ENCODE measurements at regions not wholly inside any gene's neighbourhood (a gene's known extent, or its start where the extent isn't known, plus 50 kb on each side); places are given as distances from the start of the nearest gene placed in this dataset.

DNA sequence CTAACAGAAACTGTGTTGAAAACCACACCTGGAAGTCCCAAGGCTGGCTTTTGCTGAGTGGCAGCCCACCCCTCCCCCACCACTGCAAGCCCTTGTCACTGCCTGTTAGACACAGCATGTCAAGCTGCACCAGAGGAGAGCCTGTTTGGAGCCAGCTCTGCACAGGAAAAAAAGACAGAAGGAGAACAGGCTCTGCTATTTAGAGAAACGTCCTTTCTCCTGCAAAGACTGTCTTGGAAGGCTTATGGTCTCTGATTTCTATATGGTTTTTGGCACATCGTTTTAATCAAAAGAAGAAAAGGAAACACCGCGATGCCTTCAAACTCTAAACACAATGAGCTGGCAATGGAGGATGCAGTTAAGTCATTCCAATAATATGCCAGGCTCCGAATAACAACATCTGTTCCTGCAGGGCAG is 275.5 kb downstream of the MAP2K4 start:
- DNase-seq: no peak

DNA sequence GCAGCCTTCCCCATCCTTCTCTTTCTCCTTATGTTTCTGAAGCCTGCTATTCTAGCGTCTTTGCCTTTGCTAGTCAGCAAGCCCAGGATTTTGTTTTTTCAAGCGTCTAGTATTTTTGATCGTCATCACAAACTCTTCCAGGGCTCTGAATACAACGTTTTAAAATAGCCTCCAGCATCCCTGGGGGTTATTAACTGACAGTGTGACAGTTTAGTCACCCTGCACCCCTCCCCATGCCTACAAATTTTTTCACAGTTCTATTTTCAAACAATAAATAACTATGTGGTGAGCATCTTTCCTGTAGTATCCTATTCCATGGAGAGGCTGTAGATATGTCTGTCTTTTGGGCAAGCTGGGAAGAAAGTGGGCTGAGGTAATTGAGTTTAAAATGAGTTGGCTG is 280.9 kb downstream of the MAP2K4 start:
- no peak for DNase-seq

- DNase-seq: no peak
These were observed 282.0 kb downstream of the MAP2K4 start for GRCh38 chr17:12302711-12303110.

DNA sequence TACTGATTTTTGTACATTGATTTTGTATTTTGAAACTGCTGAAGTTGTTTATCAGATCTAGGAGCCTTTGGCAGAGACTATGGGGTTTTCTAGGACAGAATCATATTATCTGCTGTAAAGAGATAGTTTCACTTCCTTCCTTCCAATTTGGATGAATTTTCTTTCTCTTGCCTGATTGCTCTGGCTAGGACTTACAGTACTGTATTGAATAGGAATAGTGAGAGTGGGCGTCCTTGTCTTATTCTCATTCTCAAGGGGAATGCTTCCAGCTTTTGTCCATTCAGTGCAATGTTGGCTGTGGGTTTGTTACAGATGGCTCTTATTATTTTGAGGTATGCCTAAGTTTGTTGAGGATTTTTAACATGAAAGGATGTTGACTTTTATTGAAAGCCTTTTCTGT is 290.1 kb downstream of the MAP2K4 start:
- no peak for DNase-seq

DNA sequence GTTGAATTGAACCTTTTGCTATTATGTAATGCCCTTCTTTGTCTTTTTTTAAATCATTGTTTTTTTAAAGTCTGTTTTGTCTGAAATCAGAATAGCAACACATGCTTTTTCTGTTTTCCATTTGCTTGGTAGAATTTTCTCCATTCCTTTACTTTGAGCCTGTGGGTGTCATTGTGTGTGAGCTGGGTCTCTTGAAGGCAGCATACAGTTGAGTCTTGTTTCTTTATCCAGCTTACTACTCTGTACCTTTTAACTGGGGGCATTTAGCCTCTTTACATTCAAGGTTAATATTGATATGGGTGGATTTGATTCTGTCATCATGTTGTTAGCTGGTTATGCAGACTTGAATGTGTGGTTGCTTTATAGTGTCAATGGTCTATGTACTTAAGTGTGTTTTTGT is 292.0 kb downstream of the MAP2K4 start:
- no peak for DNase-seq

GRCh38 chr17:12313786-12314185 is 293.1 kb downstream of the MAP2K4 start:
- no peak for DNase-seq

- DNase-seq: no peak
These were observed 295.3 kb downstream of the MAP2K4 start for GRCh38 chr17:12316021-12316420.

- DNase-seq: no peak
These were observed 298.0 kb downstream of the MAP2K4 start for GRCh38 chr17:12318571-12319266.

GRCh38 chr17:12320286-12320685 is 299.6 kb downstream of the MAP2K4 start:
- no peak for DNase-seq

GRCh38 chr17:12328204-12328603 is 307.5 kb downstream of the MAP2K4 start:
- no peak for DNase-seq

DNA sequence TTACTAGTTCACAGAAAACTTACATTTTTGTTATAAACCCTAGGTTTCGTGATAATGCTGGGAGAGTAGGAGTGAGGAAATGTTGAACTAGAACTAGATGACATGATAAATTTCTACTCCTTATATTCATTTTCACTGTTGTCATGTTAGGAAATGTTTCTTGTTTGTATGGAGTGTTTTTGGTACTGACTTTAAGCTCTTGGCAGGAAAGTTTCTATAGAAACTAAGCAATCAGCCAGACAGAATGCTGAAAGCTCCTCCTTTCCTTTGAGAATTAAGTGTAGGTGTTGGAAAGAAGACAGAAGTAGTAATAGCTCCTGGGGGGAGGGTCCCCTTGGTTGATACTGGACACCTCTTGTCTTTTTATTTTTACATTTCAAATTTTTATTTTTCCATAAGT is 309.8 kb downstream of the MAP2K4 start:
- no peak for DNase-seq

GRCh38 chr17:12341328-12341727 is 320.7 kb downstream of the MAP2K4 start:
- DNase-seq: no peak

GRCh38 chr17:12342161-12342560 is 321.5 kb downstream of the MAP2K4 start:
- no peak for DNase-seq

DNA sequence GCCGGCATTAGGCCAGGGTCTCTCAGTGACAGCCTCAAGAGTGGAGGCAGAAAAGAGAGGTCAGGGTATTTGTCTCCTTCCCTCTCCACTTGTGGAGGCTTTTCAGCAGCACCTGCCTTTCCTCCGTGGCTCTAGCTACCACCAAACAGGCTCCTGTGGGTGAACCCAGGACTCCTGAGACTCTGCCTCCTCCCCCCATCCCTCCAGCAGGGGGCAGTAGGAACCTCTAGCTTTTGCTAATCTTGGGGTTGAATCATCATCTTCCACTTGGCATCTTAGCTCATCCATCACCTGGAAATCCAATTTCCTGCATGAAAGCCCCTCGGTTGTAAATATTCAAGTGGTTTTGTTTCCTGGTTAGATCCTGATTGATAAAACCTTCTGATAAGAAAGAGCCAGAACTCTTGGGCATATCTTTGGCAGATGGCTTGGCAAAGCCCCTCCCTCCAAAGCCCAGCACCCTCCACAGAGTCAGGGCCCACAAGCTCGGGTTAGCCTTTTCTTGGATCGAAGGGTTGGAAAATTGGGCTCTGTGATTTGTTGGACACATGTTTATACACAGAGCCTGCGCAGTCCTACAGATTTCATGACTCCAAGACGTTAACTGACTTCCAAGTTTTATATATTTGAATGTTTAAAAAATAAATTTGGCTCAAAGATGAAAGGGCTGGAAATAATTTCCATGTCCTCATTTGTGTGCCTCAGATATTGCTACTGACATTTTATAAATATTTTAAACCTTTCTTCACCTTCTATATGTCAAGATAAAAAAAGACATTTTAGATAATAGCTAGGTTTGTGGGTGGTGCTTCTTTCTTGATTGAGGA is 322.1 kb downstream of the MAP2K4 start:
- no peak for DNase-seq

DNA sequence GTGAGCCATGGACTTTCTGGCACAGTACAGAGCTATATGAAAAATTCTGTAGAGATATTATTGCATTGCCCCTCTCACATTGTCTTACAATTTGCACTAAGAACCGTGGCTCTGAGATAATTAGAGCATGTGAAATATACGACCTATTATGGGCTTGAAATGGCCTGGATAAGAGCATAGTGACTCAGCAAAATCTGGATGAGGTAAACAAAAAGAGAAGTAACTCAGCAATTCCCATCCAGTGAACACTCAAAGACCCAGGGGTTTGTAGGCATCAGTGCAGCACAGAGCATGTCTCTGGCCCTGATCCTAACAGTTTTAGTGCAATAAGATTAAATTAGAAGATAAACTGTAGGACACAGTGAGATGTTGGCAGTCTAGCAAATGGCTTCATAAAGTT is 317.2 kb upstream of the MYOCD start:
- no peak for DNase-seq

DNA sequence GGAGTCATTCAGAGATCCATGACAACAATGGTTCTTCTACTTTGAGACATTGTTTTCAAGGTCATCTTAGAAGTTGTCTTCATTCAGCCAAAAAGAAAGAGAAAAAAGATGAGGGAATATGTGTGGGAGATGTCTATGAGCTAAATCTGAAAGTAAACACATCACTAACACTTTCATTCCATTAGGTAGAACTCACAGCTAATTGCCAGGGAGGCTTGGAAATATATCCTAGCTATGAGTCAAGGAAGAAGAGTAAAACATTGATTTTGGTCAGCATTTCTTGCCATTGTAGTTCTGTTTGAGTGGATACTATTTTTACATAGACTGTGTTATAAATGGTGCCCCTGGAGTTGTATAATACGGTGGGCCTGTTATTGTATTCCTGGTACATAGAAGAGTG is 316.4 kb upstream of the MYOCD start:
- DNase-seq: no peak

GRCh38 chr17:12352127-12352526 is 313.6 kb upstream of the MYOCD start:
- DNase-seq: no peak

DNA sequence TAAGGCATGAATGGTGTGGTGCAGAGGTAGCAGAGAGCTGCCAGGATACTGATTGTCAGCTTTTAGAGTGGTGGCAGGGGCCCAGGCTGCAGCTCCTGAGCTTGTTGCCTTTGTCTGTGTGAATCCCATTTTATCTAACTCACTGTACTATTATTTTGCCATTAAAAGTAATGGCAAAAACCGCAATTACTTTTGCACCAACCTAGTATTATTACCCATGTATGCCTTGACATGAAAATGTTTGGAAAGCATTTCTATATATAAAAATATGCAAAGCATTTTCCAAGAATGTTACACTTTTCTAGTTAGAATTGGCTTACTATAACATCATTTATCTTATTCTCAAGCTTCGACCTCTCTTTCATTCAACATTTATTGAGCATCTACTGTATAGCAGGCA is 308.1 kb upstream of the MYOCD start:
- DNase-seq: no peak

GRCh38 chr17:12358477-12358876 is 307.2 kb upstream of the MYOCD start:
- DNase-seq: no peak

- DNase-seq: no peak
These were observed 302.7 kb upstream of the MYOCD start for GRCh38 chr17:12362853-12363455.

DNA sequence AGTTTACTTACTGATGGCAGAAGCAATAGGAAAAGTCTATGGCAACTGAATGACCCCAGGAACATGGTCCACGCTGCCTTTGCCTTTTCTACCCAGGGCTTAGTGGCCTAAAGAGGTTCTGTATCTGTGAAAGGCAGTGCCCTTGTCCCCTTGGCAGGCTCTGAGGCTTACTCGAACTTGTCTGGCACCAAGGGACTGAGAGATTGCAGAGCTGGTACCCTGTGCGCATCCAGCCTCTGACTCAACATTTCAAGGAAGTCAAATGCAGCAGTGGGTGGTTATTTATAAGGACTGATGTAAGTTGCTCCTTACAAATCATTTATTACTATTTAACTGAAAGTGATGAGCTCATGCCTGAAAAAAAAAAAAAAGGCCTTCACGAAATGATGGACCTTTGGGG is 299.9 kb upstream of the MYOCD start:
- DNase-seq: no peak

DNA sequence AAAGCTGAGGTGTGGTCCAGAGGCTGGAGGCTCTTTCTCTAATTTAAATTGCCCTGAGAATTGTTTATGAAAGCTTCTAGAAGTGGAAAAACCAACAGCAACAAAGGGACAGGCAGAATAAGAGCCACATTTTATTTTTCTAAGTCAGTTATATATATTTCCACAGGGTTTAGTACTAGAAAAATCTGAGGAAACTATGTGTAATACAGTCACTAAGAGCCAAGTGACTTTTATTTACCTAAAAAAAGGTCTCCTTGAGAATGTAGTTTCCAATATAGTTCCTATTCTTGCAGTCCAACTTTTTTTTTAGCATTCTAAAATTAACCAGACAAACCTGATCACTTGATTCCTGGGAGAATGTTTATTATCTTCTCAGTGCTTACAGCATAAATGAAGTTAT is 296.6 kb upstream of the MYOCD start:
- DNase-seq: no peak

DNA sequence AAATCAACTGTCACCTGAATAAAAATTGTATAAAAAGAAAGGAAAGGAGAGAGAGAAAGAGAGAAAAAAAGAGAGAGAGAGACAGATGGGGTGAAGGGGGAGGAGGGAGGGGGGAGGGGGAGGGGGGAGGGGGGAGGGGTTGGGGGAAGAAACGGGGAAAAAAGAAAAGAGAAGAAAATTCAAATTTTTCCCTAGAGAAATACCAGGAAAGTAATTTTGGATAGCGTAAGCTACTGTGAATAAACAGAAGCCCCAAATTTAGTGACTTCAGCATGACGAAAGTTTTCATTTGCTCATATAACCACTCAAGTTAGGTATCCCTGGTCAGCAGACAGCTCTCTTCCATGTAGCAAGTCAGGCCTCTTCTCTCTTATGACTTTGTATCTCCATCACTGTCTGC is 289.4 kb upstream of the MYOCD start:
- no peak for DNase-seq

GRCh38 chr17:12386225-12386624 is 279.5 kb upstream of the MYOCD start:
- no peak for DNase-seq

Data from GDM1 (cell line).